ENCODE measurements at regions not wholly inside any gene's neighbourhood (a gene's known extent, or its start where the extent isn't known, plus 50 kb on each side); places are given as distances from the start of the nearest gene placed in this dataset.

- TF ChIP-seq EP300 (IDR thresholded peaks at IDR 0.05), result no peak
- TF ChIP-seq CTCF (IDR thresholded peaks at IDR 0.05), result no peak
Observed at GRCh38 chr4:13938299-13938698, 310.8 kb upstream of the BOD1L1 start.
